ENCODE measurements at regions not wholly inside any gene's neighbourhood (a gene's known extent, or its start where the extent isn't known, plus 50 kb on each side); places are given as distances from the start of the nearest gene placed in this dataset.

- DNase-seq: no peak
Measured at GRCh38 chr16:86396422-86396821, 113.9 kb upstream of the FOXF1 start.

- DNase-seq: no peak
Measured at GRCh38 chr16:86396901-86397311, 113.4 kb upstream of the FOXF1 start.

- no peak for DNase-seq
Measured at GRCh38 chr16:86398201-86398600, 112.1 kb upstream of the FOXF1 start.

GRCh38 chr16:86398622-86399021, 111.7 kb upstream of the FOXF1 start:
- no peak for DNase-seq

GRCh38 chr16:86401126-86401525, 109.2 kb upstream of the FOXF1 start:
- no peak for DNase-seq

GRCh38 chr16:86403085-86403484, 107.2 kb upstream of the FOXF1 start:
- DNase-seq: no peak

- DNase-seq: no peak
Measured at GRCh38 chr16:86403541-86404163, 106.7 kb upstream of the FOXF1 start.

GRCh38 chr16:86404678-86405077, 105.6 kb upstream of the FOXF1 start:
- DNase-seq: no peak

- no peak for DNase-seq
Measured at GRCh38 chr16:86405319-86405718, 105.0 kb upstream of the FOXF1 start.

GRCh38 chr16:86406056-86406455, 104.3 kb upstream of the FOXF1 start:
- no peak for DNase-seq

- DNase-seq: no peak
Measured at GRCh38 chr16:86408685-86409084, 101.6 kb upstream of the FOXF1 start.

- DNase-seq: no peak
Measured at GRCh38 chr16:86410081-86410480, 100.2 kb upstream of the FOXF1 start.

GRCh38 chr16:86410529-86410928, 99.8 kb upstream of the FOXF1 start:
- DNase-seq: no peak

GRCh38 chr16:86411897-86412296, 98.4 kb upstream of the FOXF1 start:
- no peak for DNase-seq

GRCh38 chr16:86414991-86415740, 95.2 kb upstream of the FOXF1 start:
- DNase-seq: no peak

- DNase-seq: no peak
Measured at GRCh38 chr16:86418981-86419380, 91.3 kb upstream of the FOXF1 start.

- DNase-seq: no peak
Measured at GRCh38 chr16:86419518-86419917, 90.8 kb upstream of the FOXF1 start.

GRCh38 chr16:86421995-86422394, 88.3 kb upstream of the FOXF1 start:
- no peak for DNase-seq

- no peak for DNase-seq
Measured at GRCh38 chr16:86424398-86424797, 85.9 kb upstream of the FOXF1 start.

GRCh38 chr16:86424985-86425384, 85.3 kb upstream of the FOXF1 start:
- DNase-seq: no peak

GRCh38 chr16:86426063-86426642, 84.2 kb upstream of the FOXF1 start:
- no peak for DNase-seq

GRCh38 chr16:86427433-86427851, 82.9 kb upstream of the FOXF1 start:
- DNase-seq: no peak

- no peak for DNase-seq
Measured at GRCh38 chr16:86428729-86429517, 81.4 kb upstream of the FOXF1 start.

GRCh38 chr16:86429663-86430062, 80.7 kb upstream of the FOXF1 start:
- DNase-seq: no peak
